Spleen (tissue), 7 donors: ENCODE measurements at regions not wholly inside any gene's neighbourhood (a gene's known extent, or its start where the extent isn't known, plus 50 kb on each side); places are given as distances from the start of the nearest gene placed in this dataset.

ENCODE experiments used
- POLR2A ChIP-seq, 3 donors: fragments of 450-650 bp; IDR thresholded peaks; one replicate each; pipeline ENCODE4 v1.5.1; 2017; ENCODE audit warnings: antibody characterized with exemption in 3 of 3, mild to moderate bottlenecking in 1 of 3
- POLR2AphosphoS5 ChIP-seq, 3 donors: sonication (generic); formaldehyde crosslinking; IDR thresholded peaks; one replicate each; pipeline ENCODE4 v1.5.1; 2017; ENCODE audit warnings: antibody characterized with exemption in 3 of 3
- TF ChIP-seq, protein P1 (sequence below), 11 experiments: fragments of 200-600 bp in 7 of 11; fragments of 450-650 bp in 4 of 11; sonication (generic) in 4 of 11; IDR thresholded peaks in 8 of 11; conservative IDR thresholded peaks in 3 of 11; 1 replicate in 7 of 11; 2 replicates in 4 of 11; pipeline versions ENCODE4 v1.4.0 to v1.8.0; 2016 to 2021; ENCODE audit warnings: antibody characterized with exemption in 11 of 11, inconsistent platforms in 4 of 11, mild to moderate bottlenecking in 1 of 11
- donor health status: DM: no; HTN: no; CAD: no; lungs with moderate emphysema.
- donor health status: DM: no; HTN: no; CAD: no.
- donor health status: DM: no; HTN: no; CAD: no.

DNA sequence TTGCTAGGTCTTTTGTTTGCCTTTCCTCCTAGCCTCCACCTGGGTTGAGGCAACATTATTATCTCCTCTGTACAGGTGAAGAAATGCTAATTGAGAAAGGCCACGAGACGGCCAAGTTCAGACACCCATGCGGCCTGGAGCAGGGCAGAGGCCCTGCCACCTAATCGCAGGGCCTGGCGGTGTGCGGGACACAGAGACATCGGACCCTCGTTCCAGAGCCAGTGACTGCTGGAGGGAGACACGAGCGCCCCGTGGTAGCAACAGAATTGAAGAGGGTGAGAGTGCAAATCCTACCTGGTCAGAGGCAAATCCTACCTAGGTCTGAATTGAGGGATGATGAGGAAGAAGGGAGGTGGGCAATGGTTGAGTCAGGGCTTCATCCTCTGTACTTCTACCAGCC is 113.8 kb upstream of the MEF2A start:
- TF ChIP-seq, protein P1, sequence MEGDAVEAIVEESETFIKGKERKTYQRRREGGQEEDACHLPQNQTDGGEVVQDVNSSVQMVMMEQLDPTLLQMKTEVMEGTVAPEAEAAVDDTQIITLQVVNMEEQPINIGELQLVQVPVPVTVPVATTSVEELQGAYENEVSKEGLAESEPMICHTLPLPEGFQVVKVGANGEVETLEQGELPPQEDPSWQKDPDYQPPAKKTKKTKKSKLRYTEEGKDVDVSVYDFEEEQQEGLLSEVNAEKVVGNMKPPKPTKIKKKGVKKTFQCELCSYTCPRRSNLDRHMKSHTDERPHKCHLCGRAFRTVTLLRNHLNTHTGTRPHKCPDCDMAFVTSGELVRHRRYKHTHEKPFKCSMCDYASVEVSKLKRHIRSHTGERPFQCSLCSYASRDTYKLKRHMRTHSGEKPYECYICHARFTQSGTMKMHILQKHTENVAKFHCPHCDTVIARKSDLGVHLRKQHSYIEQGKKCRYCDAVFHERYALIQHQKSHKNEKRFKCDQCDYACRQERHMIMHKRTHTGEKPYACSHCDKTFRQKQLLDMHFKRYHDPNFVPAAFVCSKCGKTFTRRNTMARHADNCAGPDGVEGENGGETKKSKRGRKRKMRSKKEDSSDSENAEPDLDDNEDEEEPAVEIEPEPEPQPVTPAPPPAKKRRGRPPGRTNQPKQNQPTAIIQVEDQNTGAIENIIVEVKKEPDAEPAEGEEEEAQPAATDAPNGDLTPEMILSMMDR (IDR thresholded peaks at IDR 0.05 in 8 of 11, conservative IDR thresholded peaks at IDR 0.05 in 3 of 11) = no peak
- TF ChIP-seq POLR2AphosphoS5 (IDR thresholded peaks at IDR 0.05) = no peak
- TF ChIP-seq POLR2A (IDR thresholded peaks at IDR 0.05) = no peak
